Esophagus muscularis mucosa (tissue), 4 donors: ENCODE measurements at regions not wholly inside any gene's neighbourhood (a gene's known extent, or its start where the extent isn't known, plus 50 kb on each side); places are given as distances from the start of the nearest gene placed in this dataset.
A peak's percentile ranks its signal among the peaks of the same experiment; 100 is the strongest.

ENCODE experiments used
- DNase-seq: peaks from one replicate; pipeline ENCODE4 v3.0.0-alpha.2; 2017; ENCODE audit errors: extremely low spot score
- H3K27ac ChIP-seq, 4 donors: fragments of 200-600 bp; sonication (generic); replicated peaks in 1 of 4; 1 replicate in 3 of 4; 2 replicates in 1 of 4; pipeline ENCODE4 v1.5.1; 2016 to 2019; ENCODE audit warnings: mild to moderate bottlenecking in 1 of 4
- H3K27me3 ChIP-seq, 4 donors: fragments of 200-600 bp; sonication (generic); one replicate each; pipeline versions ENCODE4 v1.5.1 to v1.6.0; 2016 to 2019
- H3K36me3 ChIP-seq, 4 donors: fragments of 200-600 bp; sonication (generic); one replicate each; pipeline ENCODE4 v1.5.1; 2016 to 2019
- H3K4me1 ChIP-seq, 4 donors: fragments of 200-600 bp; sonication (generic); one replicate each; pipeline ENCODE4 v1.5.1; 2016 to 2019
- H3K4me3 ChIP-seq, 4 donors: fragments of 200-600 bp; sonication (generic); 1 replicate in 2 of 4; 2 replicates in 2 of 4; pipeline ENCODE4 v1.5.1; 2016 to 2019; ENCODE audit warnings: mild to moderate bottlenecking in 4 of 4, moderate library complexity in 1 of 4
- H3K9me3 ChIP-seq, 4 donors: fragments of 200-600 bp; sonication (generic); 1 replicate in 3 of 4; 2 replicates in 1 of 4; pipeline ENCODE4 v1.5.1; 2016 to 2019
- EP300 ChIP-seq: sonication (generic); formaldehyde crosslinking; IDR thresholded peaks from one replicate; pipeline ENCODE4 v1.6.1; 2017; ENCODE audit warnings: antibody characterized with exemption
- POLR2A ChIP-seq: fragments of 450-650 bp; IDR thresholded peaks from one replicate; pipeline ENCODE4 v1.6.1; 2017; ENCODE audit warnings: antibody characterized with exemption, moderate library complexity, mild to moderate bottlenecking, low read depth
- POLR2AphosphoS5 ChIP-seq, 2 donors: sonication (generic); formaldehyde crosslinking; IDR thresholded peaks; one replicate each; pipeline ENCODE4 v1.6.1; 2017; ENCODE audit warnings: antibody characterized with exemption in 2 of 2
- WGBS: methylation state at CpG from one replicate; pipeline ENCODE4 v1.1.5; 2018; 5-methylcytosine and 5-hydroxymethylcytosine counted together
- intact Hi-C: fragments of 100-400 bp; cut with DNase I; formaldehyde crosslinking; loops from one replicate; pipeline ENCODE4 v1.15.1; 2023
- TF ChIP-seq, protein P1 (sequence below), 3 experiments: fragments of 200-600 bp in 2 of 3; fragments of 450-650 bp in 1 of 3; sonication (generic) in 2 of 3; IDR thresholded peaks; one replicate each; pipeline ENCODE4 v1.5.1; 2017 to 2019; ENCODE audit warnings: antibody characterized with exemption in 3 of 3, mild to moderate bottlenecking in 2 of 3, moderate library complexity in 1 of 3

DNA sequence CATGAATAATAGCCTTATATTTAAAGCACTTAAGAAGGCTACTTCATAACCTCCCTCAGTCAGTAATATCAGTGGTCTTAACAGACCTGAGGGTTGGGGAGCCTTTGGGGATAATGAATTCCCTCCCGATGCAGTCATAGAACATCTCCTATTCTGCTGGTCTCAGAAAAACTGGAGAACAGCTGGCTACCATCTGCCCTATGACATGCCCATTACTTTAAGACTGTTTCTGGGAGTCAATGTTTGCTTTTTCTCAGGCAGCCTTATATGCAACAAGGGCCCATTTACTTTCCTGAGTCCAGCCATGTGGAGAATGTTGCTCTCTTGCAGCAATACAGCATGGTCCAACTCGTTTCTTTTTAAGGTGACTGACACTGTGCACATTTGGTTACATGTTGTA, 161.7 kb upstream of the PARP11 start:
- 33% methylated on average over 2 of the region's 2 CpGs for WGBS
- TF ChIP-seq, protein P1, sequence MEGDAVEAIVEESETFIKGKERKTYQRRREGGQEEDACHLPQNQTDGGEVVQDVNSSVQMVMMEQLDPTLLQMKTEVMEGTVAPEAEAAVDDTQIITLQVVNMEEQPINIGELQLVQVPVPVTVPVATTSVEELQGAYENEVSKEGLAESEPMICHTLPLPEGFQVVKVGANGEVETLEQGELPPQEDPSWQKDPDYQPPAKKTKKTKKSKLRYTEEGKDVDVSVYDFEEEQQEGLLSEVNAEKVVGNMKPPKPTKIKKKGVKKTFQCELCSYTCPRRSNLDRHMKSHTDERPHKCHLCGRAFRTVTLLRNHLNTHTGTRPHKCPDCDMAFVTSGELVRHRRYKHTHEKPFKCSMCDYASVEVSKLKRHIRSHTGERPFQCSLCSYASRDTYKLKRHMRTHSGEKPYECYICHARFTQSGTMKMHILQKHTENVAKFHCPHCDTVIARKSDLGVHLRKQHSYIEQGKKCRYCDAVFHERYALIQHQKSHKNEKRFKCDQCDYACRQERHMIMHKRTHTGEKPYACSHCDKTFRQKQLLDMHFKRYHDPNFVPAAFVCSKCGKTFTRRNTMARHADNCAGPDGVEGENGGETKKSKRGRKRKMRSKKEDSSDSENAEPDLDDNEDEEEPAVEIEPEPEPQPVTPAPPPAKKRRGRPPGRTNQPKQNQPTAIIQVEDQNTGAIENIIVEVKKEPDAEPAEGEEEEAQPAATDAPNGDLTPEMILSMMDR (IDR thresholded peaks at IDR 0.05) = no peak
- no peak for TF ChIP-seq POLR2A
- no peak for TF ChIP-seq EP300
- TF ChIP-seq POLR2AphosphoS5 (IDR thresholded peaks at IDR 0.05) = no peak
- no peaks in the 10 kb centered on the region for H3K9me3 ChIP-seq
- no peak overlapping the region for H3K4me3 ChIP-seq
- peaks cover 5 to 15% (median 14%) of the 10 kb centered on the region in 4 donors for H3K4me1 ChIP-seq
- H3K27ac ChIP-seq = no peak overlapping the region
- H3K36me3 ChIP-seq = no peaks in the 10 kb centered on the region
- H3K27me3 ChIP-seq = peaks cover 0 to 5% (median 0%) of the 10 kb centered on the region in 4 donors
- intact Hi-C loops = no loop called here
- no peak for DNase-seq

DNA sequence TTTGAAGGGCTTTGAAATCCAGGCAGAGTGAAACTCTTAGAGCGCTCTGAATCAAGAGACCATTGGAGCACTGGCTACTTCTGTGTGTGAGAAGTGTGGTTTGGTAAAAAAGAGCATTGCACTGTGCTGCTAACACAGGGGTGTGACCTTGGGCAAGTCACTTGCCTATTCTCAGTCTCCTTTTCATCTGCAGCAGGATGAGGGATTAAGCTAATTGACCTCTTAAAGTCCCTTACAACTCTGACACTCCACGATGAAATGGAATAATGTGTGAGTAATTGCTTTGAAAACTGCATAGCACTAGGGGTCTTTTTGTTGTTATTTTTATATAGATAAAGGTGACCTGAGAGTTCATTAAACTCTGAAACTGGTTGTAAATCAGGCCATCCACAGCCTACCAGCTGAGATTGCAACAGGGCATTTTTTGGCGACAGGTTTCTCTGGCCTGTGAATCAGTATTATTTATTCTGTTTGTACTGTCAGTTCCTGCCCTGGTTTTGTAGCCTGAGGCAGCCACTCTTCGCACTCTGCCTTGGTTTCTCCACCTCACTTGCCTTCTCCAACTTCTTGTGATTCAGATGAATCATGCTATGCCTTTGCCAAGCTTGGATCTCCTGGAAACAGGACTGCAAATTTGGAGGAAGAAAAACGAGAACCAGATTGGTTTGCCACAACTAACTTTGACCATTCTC, 159.9 kb upstream of the PARP11 start:
- 66% methylated on average over 5 of the region's 5 CpGs for WGBS
- TF ChIP-seq POLR2A (no peak), EP300 (no peak), POLR2AphosphoS5 (IDR thresholded peaks at IDR 0.05) (no peak)
- TF ChIP-seq, protein P1 (IDR thresholded peaks at IDR 0.05) = no peak
- peaks cover 5 to 15% (median 14%) of the 10 kb centered on the region in 4 donors for H3K4me1 ChIP-seq
- H3K27me3 ChIP-seq = peaks cover 0 to 2% (median 0%) of the 10 kb centered on the region in 4 donors
- no peak overlapping the region for H3K4me3 ChIP-seq
- intact Hi-C loops = no loop called here
- no peak for DNase-seq
- H3K36me3 ChIP-seq = no peaks in the 10 kb centered on the region
- no peak overlapping the region for H3K27ac ChIP-seq
- no peaks in the 10 kb centered on the region for H3K9me3 ChIP-seq

DNA sequence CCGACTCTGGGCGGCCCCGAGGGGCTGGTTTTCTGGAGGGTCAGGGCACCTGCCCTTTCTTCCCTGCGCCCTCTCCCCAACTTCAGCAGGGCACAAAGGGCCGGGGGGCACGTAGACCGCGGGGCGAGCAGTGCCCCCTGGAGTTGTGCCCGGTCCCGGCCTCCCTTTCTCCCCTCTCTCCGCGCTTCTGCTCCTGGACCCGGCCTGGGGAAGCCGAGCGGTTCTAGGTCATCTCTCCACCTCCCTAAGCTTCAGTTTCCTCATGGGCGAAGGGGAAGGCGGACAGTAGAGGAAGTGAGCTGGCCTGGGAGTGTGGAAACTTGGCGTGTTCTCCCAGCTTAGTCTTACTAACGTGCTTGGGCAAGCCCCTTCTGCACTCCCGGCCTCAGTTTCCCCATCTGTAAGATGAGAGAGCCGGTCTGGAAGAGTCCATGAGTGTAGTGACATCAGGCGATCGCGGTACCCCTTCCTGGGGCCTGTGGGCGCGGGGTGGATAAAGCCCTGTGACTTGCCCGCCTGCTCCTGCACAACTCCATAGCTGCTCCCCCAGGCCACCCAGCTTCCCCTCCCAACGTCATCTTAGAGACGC, 158.6 kb upstream of the PARP11 start:
- Histone ChIP-seq H3K9me3 (no peaks in the 10 kb centered on the region), H3K27me3 (no peaks in the 10 kb centered on the region), H3K36me3 (no peaks in the 10 kb centered on the region), H3K4me3 (peak overlapping the region; percentile 60 to 66 (median 63)), H3K4me1 (peaks cover 5 to 19% (median 14%) of the 10 kb centered on the region in 4 donors), H3K27ac (peak overlapping the region; percentile 84 to 91 (median 90))
- WGBS = 77% methylated on average over 30 of the region's 30 CpGs
- TF ChIP-seq, protein P1 (IDR thresholded peaks at IDR 0.05) = no peak
- TF ChIP-seq POLR2A (no peak), POLR2AphosphoS5 (IDR thresholded peaks at IDR 0.05) (no peak)
- no peak for DNase-seq
- intact Hi-C loops = loop anchor here (2.0 kb wide), 1 partner anchor 245 kb away; no protein-coding TSS in a partner anchor

DNA sequence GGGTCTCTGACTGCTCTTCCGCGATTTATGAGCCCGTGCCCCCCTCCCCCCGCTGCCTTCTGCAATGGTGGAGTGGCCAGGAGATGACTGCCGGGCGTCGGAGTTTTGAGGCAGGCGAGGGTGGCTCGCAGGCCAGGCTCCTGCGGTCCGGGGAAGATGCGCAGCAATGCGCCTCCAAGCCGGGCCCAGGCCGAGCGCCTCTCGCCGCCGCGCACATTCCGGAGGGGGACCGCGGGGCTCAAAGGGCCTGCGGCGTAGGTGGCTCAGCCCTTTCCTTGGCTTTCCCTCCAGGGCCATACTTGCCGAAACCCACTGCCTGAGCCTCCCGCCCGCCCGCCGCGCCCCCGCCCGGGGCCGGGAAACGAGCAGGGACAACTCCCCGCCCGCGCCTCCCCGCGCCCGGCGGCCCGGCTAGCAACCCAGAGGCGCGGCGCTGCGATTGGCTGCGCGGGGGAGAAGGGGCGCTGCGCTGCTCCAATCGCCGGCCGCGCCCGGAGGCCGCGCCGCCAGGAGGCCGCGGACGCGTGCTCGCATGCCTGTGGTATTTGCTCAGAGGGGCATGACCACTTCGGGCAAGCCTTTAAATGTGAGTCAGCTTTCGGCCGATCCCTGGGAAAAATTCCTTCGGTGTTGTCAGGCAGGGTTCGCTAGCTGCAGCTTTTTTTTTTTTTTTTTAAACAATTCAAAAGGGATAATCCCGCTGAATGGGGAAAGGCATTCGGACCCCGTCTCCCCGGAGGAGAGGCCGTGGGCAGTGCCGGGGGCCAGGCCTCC, 157.9 kb upstream of the PARP11 start:
- DNase-seq = peak; percentile 96
- peak overlapping the region; percentile 84 to 91 (median 90) for H3K27ac ChIP-seq
- H3K36me3 ChIP-seq = no peaks in the 10 kb centered on the region
- peaks cover 5 to 19% (median 14%) of the 10 kb centered on the region in 4 donors for H3K4me1 ChIP-seq
- intact Hi-C loops = loop anchor here (2.0 kb wide), 1 partner anchor 246 kb away; no protein-coding TSS in a partner anchor
- no peaks in the 10 kb centered on the region for H3K27me3 ChIP-seq
- no peaks in the 10 kb centered on the region for H3K9me3 ChIP-seq
- TF ChIP-seq POLR2AphosphoS5 (IDR thresholded peaks at IDR 0.05) (peak; percentile 79 to 83), EP300 (no peak), POLR2A (peak; percentile 54)
- TF ChIP-seq, protein P1 (IDR thresholded peaks at IDR 0.05) = no peak
- under 1% methylated on average over 15 of the region's 75 CpGs for WGBS
- peak overlapping the region; percentile 60 to 66 (median 63) for H3K4me3 ChIP-seq
